ENCODE measurements at regions not wholly inside any gene's neighbourhood (a gene's known extent, or its start where the extent isn't known, plus 50 kb on each side); places are given as distances from the start of the nearest gene placed in this dataset.

- H3K4me3 ChIP-seq = no peak overlapping the region
- no peak for TF ChIP-seq CTCF (IDR thresholded peaks at IDR 0.05)
- no peaks in the 10 kb centered on the region for H3K36me3 ChIP-seq
- FAIRE-seq = no peak
- H3K27me3 ChIP-seq = no peaks in the 10 kb centered on the region
- DNase-seq = no peak
- H3K27ac ChIP-seq = no peak overlapping the region
- no peak for ATAC-seq
- H3K4me1 ChIP-seq = no peaks in the 10 kb centered on the region
- H3K9me3 ChIP-seq = no peaks in the 10 kb centered on the region
- intact Hi-C loops (cut with DNase I) = no loop called here
Measured at GRCh38 chr12:107308310-107308709, 215.0 kb upstream of the CRY1 start.

GRCh38 chr12:107309020-107309419, 215.7 kb upstream of the CRY1 start:
- FAIRE-seq (no peak), ATAC-seq (no peak), DNase-seq (no peak)
- Histone ChIP-seq H3K27ac (no peak overlapping the region), H3K4me1 (no peaks in the 10 kb centered on the region), H3K4me3 (no peak overlapping the region), H3K9me3 (no peaks in the 10 kb centered on the region), H3K36me3 (no peaks in the 10 kb centered on the region), H3K27me3 (no peaks in the 10 kb centered on the region)
- TF ChIP-seq CTCF (IDR thresholded peaks at IDR 0.05) = no peak
- intact Hi-C loops (cut with DNase I) = no loop called here
- WGBS, 2 donors = 60 to 63% methylated on average over 4 of the region's 4 CpGs

GRCh38 chr12:107310621-107311020, 217.3 kb upstream of the CRY1 start:
- Histone ChIP-seq H3K4me3 (no peak overlapping the region), H3K4me1 (no peaks in the 10 kb centered on the region), H3K27me3 (no peaks in the 10 kb centered on the region), H3K36me3 (no peaks in the 10 kb centered on the region), H3K27ac (no peak overlapping the region), H3K9me3 (no peaks in the 10 kb centered on the region)
- FAIRE-seq = no peak
- no peak for TF ChIP-seq CTCF (IDR thresholded peaks at IDR 0.05)
- DNase-seq = no peak
- intact Hi-C loops (cut with DNase I) = no loop called here
- WGBS, 2 donors = 29 to 35% methylated on average over 4 of the region's 4 CpGs
- no peak for ATAC-seq

GRCh38 chr12:107311682-107312081, 218.3 kb upstream of the CRY1 start:
- intact Hi-C loops (cut with DNase I) = no loop called here
- no peaks in the 10 kb centered on the region for H3K27me3 ChIP-seq
- no peaks in the 10 kb centered on the region for H3K4me1 ChIP-seq
- no peak for TF ChIP-seq CTCF (IDR thresholded peaks at IDR 0.05)
- DNase-seq (no peak), FAIRE-seq (no peak), ATAC-seq (no peak)
- no peaks in the 10 kb centered on the region for H3K36me3 ChIP-seq
- no peak overlapping the region for H3K27ac ChIP-seq
- no peak overlapping the region for H3K4me3 ChIP-seq
- 58 to 77% methylated on average over 5 of the region's 5 CpGs for WGBS, 2 donors
- H3K9me3 ChIP-seq = no peaks in the 10 kb centered on the region

GRCh38 chr12:107317751-107318555, 224.6 kb upstream of the CRY1 start:
- DNase-seq (peak; percentile 80 to 93 (median 86)), FAIRE-seq (no peak), ATAC-seq (peak; percentile 89 to 95 (median 94))
- Histone ChIP-seq H3K4me3 (peak overlapping the region; percentile 3 to 57 (median 42)), H3K4me1 (peaks cover 0 to 15% (median 14%) of the 10 kb centered on the region in 3 donors), H3K36me3 (no peaks in the 10 kb centered on the region), H3K9me3 (no peaks in the 10 kb centered on the region), H3K27me3 (peaks cover 0 to 26% (median 4%) of the 10 kb centered on the region in 4 donors), H3K27ac (no peak overlapping the region)
- WGBS, 2 donors = 2% methylated on average over 48 to 58 of the region's 58 CpGs
- peak in 1 of 4 donors; percentile 6 for TF ChIP-seq CTCF (IDR thresholded peaks at IDR 0.05)
- intact Hi-C loops (cut with DNase I) = no loop called here
